Bone marrow (tissue), 2 donors: ENCODE measurements at regions not wholly inside any gene's neighbourhood (a gene's known extent, or its start where the extent isn't known, plus 50 kb on each side); places are given as distances from the start of the nearest gene placed in this dataset.

ENCODE experiments used
- DNase-seq, 2 donors: peaks; one replicate each; lab custom pipeline; 2025; lab: John Stamatoyannopoulos, UW

DNA sequence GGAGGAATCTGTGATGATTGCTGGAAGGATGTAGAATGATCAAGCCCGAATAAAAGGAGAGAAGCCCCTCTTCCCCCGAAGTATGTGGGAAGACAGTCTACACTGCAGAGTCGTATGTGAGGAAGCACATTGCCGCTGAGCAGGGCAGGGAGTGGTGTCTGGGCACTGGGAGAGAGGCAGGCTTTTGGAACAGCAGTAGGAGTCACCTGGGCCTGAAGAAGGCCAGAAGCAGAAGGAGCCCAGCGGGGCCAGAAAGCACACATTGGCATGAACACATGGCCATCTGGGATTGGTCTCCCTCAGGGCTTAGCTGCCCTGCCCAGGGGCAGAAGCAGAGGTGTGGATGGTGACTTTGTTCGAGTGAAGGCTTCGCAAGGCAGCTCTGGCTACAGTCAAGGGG lies 162.8 kb downstream of the ERCC6L2 start:
- no peak for DNase-seq

DNA sequence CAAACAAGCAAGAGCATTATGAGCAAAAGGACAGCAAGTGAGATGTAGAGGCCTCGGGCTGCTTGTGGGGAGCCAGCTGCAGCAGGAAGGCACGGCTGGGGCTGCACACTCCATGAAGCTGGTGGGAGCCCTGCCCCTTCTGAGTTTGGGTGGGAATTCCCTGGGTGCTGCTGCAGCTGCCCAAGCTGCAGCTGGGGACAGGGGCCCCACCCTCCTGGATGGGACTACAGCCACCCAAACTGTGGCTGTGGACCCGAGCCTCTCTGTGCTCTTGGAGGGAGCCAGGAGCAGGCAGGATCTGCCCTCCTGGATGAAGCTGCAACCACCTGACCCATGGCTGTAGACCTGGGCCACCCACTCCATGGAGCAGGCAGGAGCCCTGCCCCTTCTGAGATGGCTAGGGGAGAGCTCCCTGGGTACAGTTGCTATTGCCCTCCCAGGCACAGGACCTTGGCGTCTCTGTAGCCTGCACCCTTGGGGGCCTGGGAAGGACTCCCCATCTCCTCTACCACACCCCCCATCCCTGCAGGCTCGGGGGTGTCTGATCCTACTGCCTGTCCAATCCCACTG lies 159.1 kb downstream of the ERCC6L2 start:
- no peak for DNase-seq

DNA sequence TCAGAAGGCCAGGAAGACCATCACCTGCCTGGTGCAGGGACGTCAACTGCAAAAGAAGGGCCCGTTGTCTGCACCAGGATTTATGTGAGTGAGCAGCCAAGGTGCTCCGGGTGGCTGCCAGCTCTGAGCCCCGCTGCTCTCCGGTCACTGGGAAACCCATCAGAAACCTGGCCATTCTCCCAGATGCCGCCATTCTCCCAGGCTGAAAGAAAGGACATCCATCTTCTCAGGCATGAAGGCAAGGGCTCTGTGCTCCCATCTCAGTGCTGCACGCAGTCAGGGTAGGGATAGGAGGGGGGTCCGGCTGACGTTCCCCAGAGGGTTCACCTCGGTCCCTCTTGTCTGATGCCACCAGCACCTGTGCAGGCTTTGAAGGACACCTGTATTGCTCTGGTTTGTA lies 158.4 kb downstream of the ERCC6L2 start:
- no peak for DNase-seq

DNA sequence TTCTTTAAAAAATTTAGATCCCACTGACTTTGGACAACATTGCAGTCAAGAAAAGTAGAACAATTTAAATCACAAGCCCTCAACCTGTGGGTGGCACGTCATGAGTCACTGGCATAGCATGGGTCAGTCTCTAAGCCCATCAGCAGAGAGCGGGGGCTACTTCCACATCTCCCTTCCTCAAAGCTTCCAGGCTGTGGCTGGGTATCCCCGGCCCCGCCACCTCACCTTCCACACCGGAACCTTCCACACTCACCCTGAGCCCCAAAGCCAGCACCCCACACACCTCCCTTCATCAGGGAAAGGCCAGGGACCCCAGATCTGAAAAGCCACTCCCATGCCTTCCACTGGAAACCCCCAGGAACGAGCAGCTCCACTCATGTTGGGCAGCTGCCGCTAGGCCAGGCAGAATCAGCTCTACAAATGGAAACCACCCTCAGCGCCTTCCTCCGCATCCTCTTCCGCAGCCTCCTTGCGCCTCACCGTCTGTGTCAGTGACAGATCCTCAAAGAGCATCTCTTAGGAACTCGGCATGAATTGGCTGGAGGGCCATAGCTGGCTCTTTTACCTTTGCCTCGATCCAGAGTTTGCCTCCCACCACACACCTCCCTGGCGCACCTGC lies 156.5 kb downstream of the ERCC6L2 start:
- no peak for DNase-seq

DNA sequence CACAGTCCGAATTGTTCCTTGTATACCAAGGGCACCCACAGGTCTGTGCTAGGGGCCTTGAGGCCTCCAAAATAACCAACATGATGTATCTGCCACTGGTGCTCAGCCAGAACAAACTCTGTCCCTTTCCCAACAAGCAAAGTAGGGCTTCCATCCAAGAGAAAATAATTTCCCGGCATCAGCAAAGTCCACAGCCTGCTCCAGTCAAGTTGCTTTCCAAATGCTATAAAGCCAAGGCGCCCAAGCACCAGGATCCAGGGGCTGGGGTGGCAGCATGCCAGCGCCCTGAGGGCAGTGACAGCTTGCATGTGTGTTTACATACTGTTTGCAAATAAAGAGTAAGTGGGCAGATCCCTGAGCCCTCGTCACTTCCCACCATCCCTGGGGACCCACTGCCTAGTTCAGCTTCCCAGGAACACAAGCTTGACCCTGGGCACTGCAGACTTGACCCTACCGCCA lies 155.9 kb downstream of the ERCC6L2 start:
- no peak for DNase-seq

DNA sequence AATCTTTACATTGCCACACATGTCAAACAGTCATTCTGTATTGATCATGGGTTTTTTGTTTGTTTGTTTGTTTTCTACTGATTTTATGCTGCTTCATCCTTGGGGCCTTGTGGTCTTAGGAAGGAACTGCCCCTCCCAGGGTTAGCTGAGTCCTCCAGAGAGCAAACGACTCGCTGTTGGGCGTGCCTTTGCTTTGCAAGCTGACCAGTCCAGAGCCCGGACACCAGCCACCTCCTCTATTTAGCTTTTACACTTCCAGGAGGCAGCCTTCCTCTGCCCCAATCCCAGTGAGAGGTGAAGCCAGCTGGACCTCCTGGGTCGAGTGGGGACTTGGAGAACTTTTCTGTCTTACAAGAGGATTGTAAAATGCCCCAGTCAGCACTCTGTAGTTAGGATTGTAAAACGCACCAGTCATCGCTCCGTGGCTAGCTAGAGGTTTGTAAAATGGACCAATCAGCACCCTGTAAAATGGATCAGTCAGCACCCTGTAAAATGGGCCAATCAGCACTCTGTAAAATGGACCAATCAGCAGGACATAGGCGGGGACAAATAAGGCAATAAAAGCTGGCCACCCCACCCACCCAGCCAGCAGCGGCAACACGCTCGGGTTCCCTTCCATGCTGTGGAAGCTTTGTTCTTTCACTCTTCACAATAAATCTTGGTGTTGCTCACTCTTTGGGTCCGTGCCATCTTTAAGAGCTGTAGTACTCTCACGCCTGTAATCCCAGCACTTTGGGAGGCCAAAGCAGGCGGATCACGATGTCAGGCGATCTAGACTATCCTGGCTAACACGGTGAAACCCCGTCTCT lies 154.4 kb downstream of the ERCC6L2 start:
- no peak for DNase-seq

DNA sequence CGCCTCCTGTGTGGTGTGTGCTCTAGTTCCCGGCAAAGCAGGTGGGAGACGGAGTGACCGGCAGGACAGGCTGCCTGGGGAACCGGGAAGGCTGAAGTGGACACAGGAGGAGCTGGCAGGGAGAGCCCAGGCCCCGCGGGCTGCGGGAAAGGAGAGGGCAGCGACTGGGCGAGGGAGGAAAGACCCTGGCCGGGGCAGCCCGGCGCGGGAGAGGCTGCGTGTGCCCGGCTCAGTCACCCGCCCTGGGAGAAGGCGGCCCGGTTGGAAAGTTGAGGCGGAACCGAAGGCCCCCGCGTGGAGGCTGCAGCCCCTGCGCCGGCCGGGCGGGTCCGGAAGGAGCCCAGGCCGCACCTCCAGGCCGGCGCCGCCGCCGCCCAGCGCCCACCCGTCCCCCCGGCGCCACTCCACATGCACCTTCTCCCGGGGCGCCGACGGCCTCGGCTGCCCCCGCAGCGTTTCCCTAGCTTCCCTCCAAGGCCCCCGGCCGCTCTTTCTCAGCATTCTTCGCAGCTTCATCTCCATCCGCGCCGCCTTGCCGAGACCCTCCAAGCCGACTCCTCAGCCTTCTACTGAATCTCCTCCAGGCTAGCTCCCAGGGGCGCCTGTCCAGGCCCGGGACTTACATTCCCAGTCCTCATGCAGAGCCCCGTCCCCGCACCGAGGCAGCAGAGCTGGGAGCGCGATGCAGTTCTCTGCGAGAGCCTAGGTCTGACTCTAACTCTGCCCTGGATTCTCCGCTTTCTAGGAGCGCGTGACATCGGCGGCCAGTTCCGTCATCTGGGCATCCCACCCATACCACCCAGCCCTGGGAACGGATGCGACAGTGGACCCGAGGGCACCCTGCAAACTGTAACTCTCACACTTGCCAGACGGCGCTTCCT lies 152.0 kb downstream of the ERCC6L2 start:
- DNase-seq: no peak

DNA sequence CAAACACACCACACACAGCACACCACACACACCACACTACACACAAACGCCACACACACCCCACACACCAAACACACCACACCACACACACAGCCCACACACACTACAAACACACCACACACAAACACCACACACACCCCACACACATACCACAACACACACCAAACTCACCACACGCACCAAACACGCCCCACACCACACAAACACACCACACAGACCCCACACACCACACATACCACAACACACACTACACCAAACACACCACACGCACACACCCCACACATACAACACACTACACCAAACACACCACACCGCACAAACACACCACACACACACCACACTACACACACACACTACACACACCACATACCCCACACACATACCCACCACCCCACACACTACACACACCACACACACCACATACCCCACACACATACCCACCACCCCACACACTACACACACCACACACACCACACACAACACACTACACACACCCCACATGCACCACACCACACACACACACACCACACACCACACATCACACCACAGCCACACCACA lies 151.2 kb downstream of the ERCC6L2 start:
- no peak for DNase-seq

DNA sequence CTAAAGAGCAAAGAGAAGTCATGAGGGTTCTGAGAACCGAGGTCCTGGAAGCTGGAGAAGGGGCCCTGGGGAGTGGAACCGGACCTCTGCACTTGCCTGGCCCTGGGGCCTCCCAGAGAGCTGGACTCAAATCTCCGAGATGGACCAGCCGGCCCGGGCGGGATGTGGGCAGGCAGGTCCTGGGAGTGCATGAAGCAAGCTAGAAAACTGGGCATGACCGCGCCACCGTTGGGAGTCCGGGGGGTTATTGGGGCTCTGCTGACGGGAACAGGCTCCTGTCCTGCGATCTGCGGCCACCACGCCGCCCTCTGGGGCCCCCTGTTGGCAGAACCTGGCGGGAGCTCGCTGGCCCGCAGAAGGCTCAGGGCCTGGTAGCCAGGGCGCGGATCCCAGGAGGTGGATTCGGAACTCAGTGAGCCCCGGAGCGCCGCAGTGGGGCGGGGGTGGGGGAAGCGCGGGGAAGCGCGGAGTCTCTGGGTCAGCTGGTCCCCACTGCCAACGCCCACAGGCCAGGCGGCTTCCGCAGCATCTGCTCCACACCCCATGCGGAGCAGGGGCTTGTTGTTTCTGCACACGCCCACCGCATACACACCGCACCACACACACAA lies 150.6 kb downstream of the ERCC6L2 start:
- DNase-seq: no peak

DNA sequence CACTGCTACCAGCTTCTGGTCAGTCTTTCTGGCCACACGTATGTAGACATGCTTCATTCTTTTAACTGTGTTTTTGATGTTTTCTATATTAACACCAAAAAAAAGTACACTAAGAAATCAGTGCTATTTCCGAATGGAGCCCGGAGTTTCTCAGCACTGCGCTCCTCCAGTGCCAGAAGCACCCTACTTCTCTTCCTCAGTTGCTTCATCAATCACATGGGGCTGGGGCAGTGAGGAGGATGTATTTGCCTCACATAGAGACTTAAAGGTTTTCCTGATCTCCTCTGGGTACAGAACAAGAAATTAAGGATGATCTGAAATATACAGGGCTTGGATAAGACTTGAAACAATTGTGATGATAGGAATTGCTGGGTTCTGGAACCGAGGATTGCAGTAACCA lies 148.0 kb downstream of the ERCC6L2 start:
- no peak for DNase-seq

DNA sequence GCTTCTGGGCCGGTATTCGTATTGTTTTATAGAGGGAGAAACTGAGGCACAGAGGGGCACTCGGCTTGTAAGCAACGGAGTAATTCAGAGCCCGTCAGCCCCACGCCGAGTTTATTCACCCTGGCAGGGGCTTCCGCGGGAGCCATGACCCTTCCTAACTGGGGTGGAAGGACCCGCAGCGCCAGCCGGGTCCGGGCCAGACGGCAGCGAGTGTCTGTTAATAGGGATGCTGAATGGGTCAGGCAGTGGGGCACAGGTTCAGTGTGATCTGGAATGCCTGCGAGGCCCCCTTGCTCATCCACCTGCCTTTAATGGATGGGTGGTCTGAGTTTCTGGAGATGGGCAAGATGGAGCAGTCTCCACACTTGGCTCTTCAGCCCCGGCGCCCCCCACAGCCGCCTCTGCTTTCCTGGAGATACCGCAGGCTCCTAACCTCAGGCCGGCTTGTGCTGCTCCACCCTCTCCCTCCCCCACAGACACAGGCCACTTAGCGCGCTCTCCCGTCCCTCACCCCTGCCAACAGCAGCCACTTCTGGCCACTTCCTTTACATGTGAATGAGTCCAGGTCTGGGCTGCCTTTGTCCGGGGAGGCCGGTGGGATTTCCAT lies 147.1 kb downstream of the ERCC6L2 start:
- no peak for DNase-seq

DNA sequence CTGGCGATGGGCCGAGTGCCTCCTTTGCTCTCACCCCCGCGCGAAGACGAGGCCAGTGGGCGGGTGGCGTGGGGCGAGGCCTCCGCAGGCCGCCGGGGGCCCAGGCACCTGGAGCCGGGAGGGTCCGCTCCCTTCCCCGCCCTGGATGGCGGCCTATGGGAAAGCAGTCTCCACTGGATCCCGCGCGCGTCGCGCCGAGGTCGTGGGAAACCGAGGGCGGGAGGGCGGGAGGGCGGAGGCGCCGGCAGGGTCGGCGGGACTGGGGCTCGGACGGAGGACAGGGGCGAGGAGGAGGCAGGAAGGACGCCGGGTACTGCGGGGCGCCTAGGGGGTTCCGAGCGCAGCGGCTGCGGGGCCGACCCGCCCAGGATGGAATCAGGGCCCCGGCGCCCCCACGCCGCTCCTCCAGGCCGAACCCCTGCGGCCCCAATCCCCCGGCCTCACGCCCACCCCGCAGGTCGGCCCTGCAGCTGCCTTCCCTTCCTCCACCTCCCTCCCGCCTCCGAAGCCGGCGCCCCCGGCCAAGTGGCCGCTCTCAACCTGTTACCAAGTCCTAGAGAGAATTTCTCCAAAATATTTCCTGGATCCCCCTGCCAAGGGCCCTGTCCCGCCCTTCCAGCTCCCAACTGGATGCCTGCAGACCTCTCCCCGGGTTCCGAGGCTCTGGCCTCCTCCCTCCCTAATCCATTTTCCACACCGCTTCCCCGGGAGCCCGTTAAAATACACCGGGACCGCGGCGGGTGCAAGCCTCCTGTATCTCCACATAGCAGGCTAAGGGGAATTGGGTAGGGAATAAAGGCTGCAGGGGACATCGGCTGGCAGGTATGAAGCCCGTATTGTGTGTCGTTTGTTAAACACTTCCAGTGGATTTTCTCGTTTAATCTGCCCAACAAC lies 146.3 kb downstream of the ERCC6L2 start:
- no peak for DNase-seq

DNA sequence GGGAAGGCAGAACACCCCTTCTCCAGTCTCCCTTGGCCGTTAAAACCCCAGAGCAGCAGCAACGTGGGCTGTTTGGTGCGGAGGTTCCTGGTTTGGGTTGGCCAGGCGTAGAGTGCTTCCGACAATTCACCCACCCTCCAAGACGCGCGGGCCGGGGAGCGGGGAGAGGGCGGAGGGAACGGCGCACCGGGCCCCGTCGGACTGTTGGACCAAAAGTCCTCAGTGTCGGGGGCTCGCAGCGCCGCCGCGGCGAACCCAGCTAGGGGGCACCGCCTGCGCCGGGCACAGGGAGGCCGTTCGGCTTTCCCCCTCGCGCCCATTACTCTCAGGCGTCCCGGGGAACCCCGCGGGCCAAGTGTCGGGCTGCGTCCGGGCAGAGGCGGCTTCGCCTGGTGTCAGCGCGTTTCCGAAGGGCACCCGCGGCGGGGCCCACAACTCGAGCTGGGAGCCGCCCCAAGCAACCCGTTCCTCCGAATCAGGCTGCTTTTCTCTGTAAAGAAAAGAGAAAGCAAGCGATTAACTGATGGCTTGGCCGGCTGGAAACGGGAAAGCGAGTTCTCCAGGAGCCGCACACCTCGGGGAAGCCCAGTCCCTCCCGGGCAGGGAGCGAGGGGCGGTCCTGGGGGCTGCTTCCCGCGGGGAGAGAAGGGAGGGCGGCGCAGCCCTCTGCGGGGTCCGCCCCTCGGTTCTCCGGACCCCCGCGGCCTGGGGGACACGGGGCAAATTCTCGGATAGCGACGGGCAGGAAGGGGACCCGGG lies 145.5 kb downstream of the ERCC6L2 start:
- DNase-seq: peak in 1 of 2 donors; percentile 24

DNA sequence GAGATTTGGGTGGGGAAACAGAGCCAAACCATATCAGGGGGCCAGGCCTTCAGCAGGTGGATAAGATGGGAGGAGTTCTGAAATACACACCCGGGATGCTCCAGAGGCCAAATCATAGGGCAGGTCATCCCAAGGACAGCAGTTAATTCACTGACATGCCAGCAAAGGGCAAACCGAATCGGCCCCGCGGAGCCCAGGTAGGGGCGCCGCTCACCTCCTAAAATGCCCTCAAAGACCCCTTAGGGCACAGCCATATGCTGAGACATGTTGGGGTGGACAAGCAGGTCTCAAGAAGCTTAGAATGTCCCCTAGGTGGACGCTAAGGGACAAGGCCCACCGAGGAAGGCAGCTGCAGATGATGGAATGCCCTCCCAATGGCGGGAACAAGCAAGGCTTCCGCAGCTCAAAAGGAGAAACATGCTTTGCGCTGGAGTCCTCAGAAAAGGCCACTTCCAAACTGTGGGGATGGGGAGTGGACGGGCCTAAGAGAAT lies 144.9 kb downstream of the ERCC6L2 start:
- no peak for DNase-seq
